ENCODE measurements at regions not wholly inside any gene's neighbourhood (a gene's known extent, or its start where the extent isn't known, plus 50 kb on each side); places are given as distances from the start of the nearest gene placed in this dataset.
A peak's percentile ranks its signal among the peaks of the same experiment; 100 is the strongest.

GRCh38 chr5:141760753-141761152 lies 78.7 kb upstream of the ARAP3 start:
- no peak for DNase-seq (ENCODE audit: low read depth)
- TF ChIP-seq CTCF (IDR thresholded peaks at IDR 0.05; ENCODE audit: low read length, missing control alignments): no peak
- no peak overlapping the region for H3K4me3 ChIP-seq (replicated peaks; ENCODE audit: low read depth, low read length)

- no peak for TF ChIP-seq CTCF (IDR thresholded peaks at IDR 0.05; ENCODE audit: low read length, missing control alignments)
- no peak for DNase-seq (ENCODE audit: low read depth)
- no peak overlapping the region for H3K4me3 ChIP-seq (replicated peaks; ENCODE audit: low read depth, low read length)
Measured at GRCh38 chr5:141760193-141760592, 78.2 kb upstream of the ARAP3 start.

GRCh38 chr5:141758310-141758998 lies 76.4 kb upstream of the ARAP3 start:
- no peak for DNase-seq (ENCODE audit: low read depth)
- H3K4me3 ChIP-seq (replicated peaks; ENCODE audit: low read depth, low read length): no peak overlapping the region

GRCh38 chr5:141757402-141757801 lies 75.4 kb upstream of the ARAP3 start:
- peak; percentile 61 for DNase-seq (ENCODE audit: low read depth)
- H3K4me3 ChIP-seq (replicated peaks; ENCODE audit: low read depth, low read length): no peak overlapping the region
- TF ChIP-seq CTCF (IDR thresholded peaks at IDR 0.05; ENCODE audit: low read length, missing control alignments): peak; percentile 68

More at GRCh38 chr5:141758310-141758998, 76.4 kb upstream of the ARAP3 start:
- no peak for TF ChIP-seq CTCF (IDR thresholded peaks at IDR 0.05; ENCODE audit: low read length, missing control alignments)

GRCh38 chr5:141756196-141756595 lies 74.2 kb upstream of the ARAP3 start:
- no peak for DNase-seq (ENCODE audit: low read depth)
- no peak for TF ChIP-seq CTCF (IDR thresholded peaks at IDR 0.05; ENCODE audit: low read length, missing control alignments)
- H3K4me3 ChIP-seq (replicated peaks; ENCODE audit: low read depth, low read length): no peak overlapping the region

- TF ChIP-seq CTCF (IDR thresholded peaks at IDR 0.05; ENCODE audit: low read length, missing control alignments): no peak
Measured at GRCh38 chr5:141753971-141754713, 72.1 kb upstream of the ARAP3 start.

More at GRCh38 chr5:141753971-141754713, 72.1 kb upstream of the ARAP3 start:
- H3K4me3 ChIP-seq (replicated peaks; ENCODE audit: low read depth, low read length): no peak overlapping the region
- peak; percentile 59 for DNase-seq (ENCODE audit: low read depth)
